ENCODE measurements at regions not wholly inside any gene's neighbourhood (a gene's known extent, or its start where the extent isn't known, plus 50 kb on each side); places are given as distances from the start of the nearest gene placed in this dataset.

GRCh38 chr6:134422426-134423231 is 104.7 kb upstream of the SGK1 start:
- no peaks in the 10 kb centered on the region for H3K27me3 ChIP-seq
- intact Hi-C loops (cut with DNase I; ENCODE audit: low total_unique reads): no loop called here
- H3K27ac ChIP-seq: no peak overlapping the region
- H3K4me1 ChIP-seq: no peaks in the 10 kb centered on the region
- no peaks in the 10 kb centered on the region for H3K36me3 ChIP-seq
- no peak for DNase-seq
- H3K9me3 ChIP-seq: no peaks in the 10 kb centered on the region
- no peak overlapping the region for H3K4me3 ChIP-seq
- no peak for TF ChIP-seq CTCF (IDR thresholded peaks at IDR 0.05)

- no peak overlapping the region for H3K4me3 ChIP-seq
- H3K27ac ChIP-seq: no peak overlapping the region
- H3K4me1 ChIP-seq: no peaks in the 10 kb centered on the region
- no peaks in the 10 kb centered on the region for H3K9me3 ChIP-seq
- intact Hi-C loops (cut with DNase I; ENCODE audit: low total_unique reads): no loop called here
- no peaks in the 10 kb centered on the region for H3K27me3 ChIP-seq
- no peaks in the 10 kb centered on the region for H3K36me3 ChIP-seq
- no peak for TF ChIP-seq CTCF (IDR thresholded peaks at IDR 0.05)
- TF ChIP-seq POLR2A (IDR thresholded peaks at IDR 0.05): no peak
- DNase-seq: no peak
Measured at GRCh38 chr6:134421501-134421900, 103.6 kb upstream of the SGK1 start.

- intact Hi-C loops (cut with DNase I; ENCODE audit: low total_unique reads): no loop called here
- Histone ChIP-seq H3K27me3 (no peaks in the 10 kb centered on the region), H3K27ac (no peak overlapping the region), H3K36me3 (no peaks in the 10 kb centered on the region), H3K4me3 (no peak overlapping the region), H3K4me1 (no peaks in the 10 kb centered on the region), H3K9me3 (no peaks in the 10 kb centered on the region)
- TF ChIP-seq POLR2A (IDR thresholded peaks at IDR 0.05) (no peak), CTCF (IDR thresholded peaks at IDR 0.05) (no peak)
- DNase-seq: no peak
Measured at GRCh38 chr6:134420614-134421181, 102.8 kb upstream of the SGK1 start.

GRCh38 chr6:134419716-134420115 is 101.8 kb upstream of the SGK1 start:
- Histone ChIP-seq H3K4me1 (no peaks in the 10 kb centered on the region), H3K27me3 (no peaks in the 10 kb centered on the region), H3K27ac (no peak overlapping the region), H3K9me3 (no peaks in the 10 kb centered on the region), H3K36me3 (no peaks in the 10 kb centered on the region), H3K4me3 (no peak overlapping the region)
- TF ChIP-seq POLR2A (IDR thresholded peaks at IDR 0.05) (no peak), CTCF (IDR thresholded peaks at IDR 0.05) (no peak)
- intact Hi-C loops (cut with DNase I; ENCODE audit: low total_unique reads): no loop called here
- no peak for DNase-seq

- no peak for DNase-seq
- intact Hi-C loops (cut with DNase I; ENCODE audit: low total_unique reads): no loop called here
- no peaks in the 10 kb centered on the region for H3K9me3 ChIP-seq
- no peaks in the 10 kb centered on the region for H3K4me1 ChIP-seq
- H3K27ac ChIP-seq: no peak overlapping the region
- no peak for TF ChIP-seq POLR2A (IDR thresholded peaks at IDR 0.05)
- TF ChIP-seq CTCF (IDR thresholded peaks at IDR 0.05): no peak
- H3K27me3 ChIP-seq: no peaks in the 10 kb centered on the region
- H3K36me3 ChIP-seq: no peaks in the 10 kb centered on the region
- H3K4me3 ChIP-seq: no peak overlapping the region
Measured at GRCh38 chr6:134416418-134417154, 98.7 kb upstream of the SGK1 start.

Data from uterus (tissue), 3 donors.